ENCODE measurements at regions not wholly inside any gene's neighbourhood (a gene's known extent, or its start where the extent isn't known, plus 50 kb on each side); places are given as distances from the start of the nearest gene placed in this dataset.

GRCh38 chr10:107546986-107547385, 382.5 kb upstream of the SORCS1 start:
- TF ChIP-seq CTCF (conservative IDR thresholded peaks at IDR 0.05; ENCODE audit: low read length) (no peak), EZH2phosphoT487 (IDR thresholded peaks at IDR 0.05; ENCODE audit: borderline replicate concordance, low read depth, low read length) (no peak)
- Histone ChIP-seq H3K27ac (ENCODE audit: low read depth, low read length, poor library complexity, severe bottlenecking) (no peak overlapping the region), H3K9me3 (ENCODE audit: low read length) (no peaks in the 10 kb centered on the region), H2AFZ (ENCODE audit: low read length) (no peak overlapping the region), H3K36me3 (ENCODE audit: insufficient read depth, low read length) (no peaks in the 10 kb centered on the region), H3K4me1 (ENCODE audit: insufficient read depth, low read length, poor library complexity, severe bottlenecking) (no peaks in the 10 kb centered on the region), H3K4me2 (ENCODE audit: low read length) (no peak overlapping the region), H3K79me2 (ENCODE audit: insufficient read depth, low read depth, low read length) (no peaks in the 10 kb centered on the region), H3K9me2 (ENCODE audit: insufficient read depth, low read length) (no peaks in the 10 kb centered on the region), H4K20me1 (ENCODE audit: insufficient read depth, low read length) (no peaks in the 10 kb centered on the region), H3K4me3 (ENCODE audit: low read depth, low read length, poor library complexity, severe bottlenecking) (no peak overlapping the region)
- CTCF ChIA-PET (ENCODE audit: unreplicated experiment): no interaction called here
- DNase-seq (ENCODE audit: low spot score): no peak
- no TSS peak for BruUV-seq (replicated peaks)
- intact Hi-C loops (cut with micrococcal nuclease; ENCODE audit: unreplicated experiment): no loop called here
- POLR2A ChIA-PET: no interaction called here

- H3K4me2 ChIP-seq (ENCODE audit: low read length): no peak overlapping the region
- no peaks in the 10 kb centered on the region for H3K36me3 ChIP-seq (ENCODE audit: insufficient read depth, low read length)
- H3K27ac ChIP-seq (ENCODE audit: low read depth, low read length, poor library complexity, severe bottlenecking): no peak overlapping the region
- CTCF ChIA-PET (ENCODE audit: unreplicated experiment): no interaction called here
- no peaks in the 10 kb centered on the region for H3K79me2 ChIP-seq (ENCODE audit: insufficient read depth, low read depth, low read length)
- POLR2A ChIA-PET: no interaction called here
- no peaks in the 10 kb centered on the region for H3K9me2 ChIP-seq (ENCODE audit: insufficient read depth, low read length)
- TF ChIP-seq CTCF (conservative IDR thresholded peaks at IDR 0.05; ENCODE audit: low read length): no peak
- TF ChIP-seq EZH2phosphoT487 (IDR thresholded peaks at IDR 0.05; ENCODE audit: borderline replicate concordance, low read depth, low read length): no peak
- H3K4me3 ChIP-seq (ENCODE audit: low read depth, low read length, poor library complexity, severe bottlenecking): no peak overlapping the region
- no peak overlapping the region for H2AFZ ChIP-seq (ENCODE audit: low read length)
- no peaks in the 10 kb centered on the region for H3K9me3 ChIP-seq (ENCODE audit: low read length)
- no peaks in the 10 kb centered on the region for H3K4me1 ChIP-seq (ENCODE audit: insufficient read depth, low read length, poor library complexity, severe bottlenecking)
- H4K20me1 ChIP-seq (ENCODE audit: insufficient read depth, low read length): no peaks in the 10 kb centered on the region
- BruUV-seq (replicated peaks): no TSS peak
- DNase-seq (ENCODE audit: low spot score): no peak
- intact Hi-C loops (cut with micrococcal nuclease; ENCODE audit: unreplicated experiment): no loop called here
Measured at GRCh38 chr10:107546284-107546683, 381.8 kb upstream of the SORCS1 start.

GRCh38 chr10:107545717-107546116, 381.2 kb upstream of the SORCS1 start:
- Histone ChIP-seq H3K27ac (ENCODE audit: low read depth, low read length, poor library complexity, severe bottlenecking) (no peak overlapping the region), H3K79me2 (ENCODE audit: insufficient read depth, low read depth, low read length) (no peaks in the 10 kb centered on the region), H2AFZ (ENCODE audit: low read length) (no peak overlapping the region), H3K4me3 (ENCODE audit: low read depth, low read length, poor library complexity, severe bottlenecking) (no peak overlapping the region), H3K4me2 (ENCODE audit: low read length) (no peak overlapping the region), H3K4me1 (ENCODE audit: insufficient read depth, low read length, poor library complexity, severe bottlenecking) (no peaks in the 10 kb centered on the region), H3K9me3 (ENCODE audit: low read length) (no peaks in the 10 kb centered on the region), H3K36me3 (ENCODE audit: insufficient read depth, low read length) (no peaks in the 10 kb centered on the region), H4K20me1 (ENCODE audit: insufficient read depth, low read length) (no peaks in the 10 kb centered on the region), H3K9me2 (ENCODE audit: insufficient read depth, low read length) (no peaks in the 10 kb centered on the region)
- no peak for TF ChIP-seq CTCF (conservative IDR thresholded peaks at IDR 0.05; ENCODE audit: low read length)
- ChIA-PET CTCF (ENCODE audit: unreplicated experiment) (no interaction called here), POLR2A (no interaction called here)
- BruUV-seq (replicated peaks): no TSS peak
- no peak for DNase-seq (ENCODE audit: low spot score)
- intact Hi-C loops (cut with micrococcal nuclease; ENCODE audit: unreplicated experiment): no loop called here

Data from OCI-LY7 (cell line).